Activated CD8-positive, alpha-beta T cell treated with anti-CD3 and anti-CD28 coated beads for 36 hours (primary cell): ENCODE measurements at regions not wholly inside any gene's neighbourhood (a gene's known extent, or its start where the extent isn't known, plus 50 kb on each side); places are given as distances from the start of the nearest gene placed in this dataset.
A peak's percentile ranks its signal among the peaks of the same experiment; 100 is the strongest.
"Not testable (repeated sequence)": the region's sequence is repeated elsewhere in the genome, so short reads cannot be mapped to it uniquely, and the experiment has no call there.

Source experiments
- ATAC-seq: fragments of 200-7000 bp; cut with Tn5 transposase; one replicate; pipeline ENCODE4 v1.10.0; 2021; ENCODE audit warnings: mild to moderate bottlenecking, moderate library complexity
- CTCF ChIA-PET: fragments of 350-600 bp; sonication (Branson Sonifier 250); formaldehyde crosslinking; loops from one replicate; lab custom pipeline; 2021; ENCODE audit warnings: antibody characterized with exemption; lab: Charles Lee
- POLR2A ChIA-PET: fragments of 350-600 bp; sonication (Branson Sonifier 250); formaldehyde crosslinking; loops from one replicate; lab custom pipeline; 2021; ENCODE audit warnings: antibody characterized with exemption; lab: Charles Lee
- DNase-seq: peaks from one replicate; pipeline ENCODE4 v3.0.0-alpha.2; 2020
- H3K27ac Mint-ChIP-seq: one replicate; pipeline ENCODE4 v1.8.0; 2021; ENCODE audit warnings: mild to moderate bottlenecking, mixed read lengths
- H3K27me3 Mint-ChIP-seq: one replicate; pipeline ENCODE4 v1.8.0; 2021; ENCODE audit warnings: mixed read lengths
- H3K36me3 Mint-ChIP-seq: one replicate; pipeline ENCODE4 v1.8.0; 2021; ENCODE audit warnings: low read depth, mixed read lengths
- H3K4me1 Mint-ChIP-seq: one replicate; pipeline ENCODE4 v1.8.0; 2021; ENCODE audit warnings: low read depth, mixed read lengths
- H3K4me3 Mint-ChIP-seq: one replicate; pipeline ENCODE4 v1.8.0; 2021; ENCODE audit warnings: mild to moderate bottlenecking, moderate library complexity, mixed read lengths
- H3K9me3 Mint-ChIP-seq: one replicate; pipeline ENCODE4 v1.8.0; 2021; ENCODE audit warnings: mixed read lengths
- CTCF ChIP-seq: fragments of 200-600 bp; IDR thresholded peaks from one replicate; pipeline ENCODE4 v1.8.0; 2022; ENCODE audit warnings: antibody characterized with exemption, mild to moderate bottlenecking
- intact Hi-C: fragments of 100-400 bp; cut with micrococcal nuclease; formaldehyde crosslinking; loops from one replicate; pipeline ENCODE4 v1.10.0; 2022

- ChIA-PET CTCF (interaction anchor here (0.8 to 1.8 kb wide), 3 partner anchors 13 to 80 kb away, joined by 3 to 12 read pairs (median 3); no protein-coding TSS in a partner anchor), POLR2A (interaction anchor here (0.6 kb wide), 1 partner anchor 90 kb away, joined by 3 read pairs; no protein-coding TSS in a partner anchor)
- no peak for ATAC-seq
- Mint-ChIP-seq H3K4me1 (peaks cover 12% of the 10 kb centered on the region), H3K4me3 (no peak overlapping the region), H3K27me3 (no peaks in the 10 kb centered on the region), H3K36me3 (no peaks in the 10 kb centered on the region), H3K27ac (no peak overlapping the region), H3K9me3 (no peaks in the 10 kb centered on the region)
- TF ChIP-seq CTCF, result no peak
- DNase-seq, result no peak
- intact Hi-C loops, result no loop called here
These were observed 90.9 kb downstream of the HNRNPD start for GRCh38 chr4:82282875-82283274.

GRCh38 chr4:82279550-82279949 is 94.2 kb downstream of the HNRNPD start:
- CTCF ChIA-PET, H3K27ac Mint-ChIP-seq, H3K4me1 Mint-ChIP-seq, H3K27me3 Mint-ChIP-seq, intact Hi-C loops, H3K9me3 Mint-ChIP-seq, H3K36me3 Mint-ChIP-seq, ATAC-seq, DNase-seq, H3K4me3 Mint-ChIP-seq, POLR2A ChIA-PET: not testable (repeated sequence)

GRCh38 chr4:82276332-82276640 is 97.5 kb downstream of the HNRNPD start:
- no peaks in the 10 kb centered on the region for H3K36me3 Mint-ChIP-seq
- ChIA-PET POLR2A (no interaction called here), CTCF (interaction anchor here (1.1 to 2.9 kb wide), 2 partner anchors 8 to 9 kb away, joined by 4 to 12 read pairs; no protein-coding TSS in a partner anchor)
- intact Hi-C loops, result no loop called here
- peaks cover 2% of the 10 kb centered on the region for H3K4me1 Mint-ChIP-seq
- no peak for TF ChIP-seq CTCF
- no peaks in the 10 kb centered on the region for H3K9me3 Mint-ChIP-seq
- no peak overlapping the region for H3K4me3 Mint-ChIP-seq
- ATAC-seq (no peak), DNase-seq (no peak)
- no peaks in the 10 kb centered on the region for H3K27me3 Mint-ChIP-seq
- no peak overlapping the region for H3K27ac Mint-ChIP-seq

- Mint-ChIP-seq H3K27ac (no peak overlapping the region), H3K27me3 (no peaks in the 10 kb centered on the region), H3K36me3 (no peaks in the 10 kb centered on the region), H3K4me1 (peaks cover 2% of the 10 kb centered on the region), H3K4me3 (no peak overlapping the region), H3K9me3 (no peaks in the 10 kb centered on the region)
- no peak for TF ChIP-seq CTCF
- DNase-seq (peak; percentile 14), ATAC-seq (peak; percentile 47)
- intact Hi-C loops, result no loop called here
- ChIA-PET CTCF (interaction anchor here (0.8 to 1.1 kb wide), 2 partner anchors 9 kb away, joined by 3 to 4 read pairs; no protein-coding TSS in a partner anchor), POLR2A (interaction anchor here (0.8 kb wide), 1 partner anchor 90 kb away, joined by 3 read pairs; no protein-coding TSS in a partner anchor)
These were observed 98.1 kb downstream of the HNRNPD start for GRCh38 chr4:82275431-82276331.

GRCh38 chr4:82274700-82275099 is 99.1 kb downstream of the HNRNPD start:
- H3K4me1 Mint-ChIP-seq, H3K36me3 Mint-ChIP-seq, H3K4me3 Mint-ChIP-seq, POLR2A ChIA-PET, H3K9me3 Mint-ChIP-seq, H3K27me3 Mint-ChIP-seq, H3K27ac Mint-ChIP-seq, ATAC-seq, intact Hi-C loops, DNase-seq, CTCF ChIA-PET: not testable (repeated sequence)

- intact Hi-C loops, result not testable (repeated sequence)
- peaks cover 12% of the 10 kb centered on the region for H3K4me1 Mint-ChIP-seq
These were observed 101.3 kb downstream of the HNRNPD start for GRCh38 chr4:82272523-82272922.

GRCh38 chr4:82271915-82272480 is 101.8 kb downstream of the HNRNPD start:
- H3K4me3 Mint-ChIP-seq, H3K27me3 Mint-ChIP-seq, H3K36me3 Mint-ChIP-seq, H3K9me3 Mint-ChIP-seq, POLR2A ChIA-PET, H3K27ac Mint-ChIP-seq, intact Hi-C loops, DNase-seq, ATAC-seq: not testable (repeated sequence)
- H3K4me1 Mint-ChIP-seq, result peaks cover 13% of the 10 kb centered on the region
- CTCF ChIA-PET, result interaction anchor here (1.5 kb wide), 1 partner anchor 13 kb away, joined by 7 read pairs; no protein-coding TSS in a partner anchor

More at GRCh38 chr4:82272523-82272922, 101.3 kb downstream of the HNRNPD start:
- DNase-seq, ATAC-seq, CTCF ChIA-PET, H3K9me3 Mint-ChIP-seq, H3K27ac Mint-ChIP-seq, H3K27me3 Mint-ChIP-seq, H3K36me3 Mint-ChIP-seq, H3K4me3 Mint-ChIP-seq, POLR2A ChIA-PET: not testable (repeated sequence)
